ENCODE measurements at regions not wholly inside any gene's neighbourhood (a gene's known extent, or its start where the extent isn't known, plus 50 kb on each side); places are given as distances from the start of the nearest gene placed in this dataset.

DNA sequence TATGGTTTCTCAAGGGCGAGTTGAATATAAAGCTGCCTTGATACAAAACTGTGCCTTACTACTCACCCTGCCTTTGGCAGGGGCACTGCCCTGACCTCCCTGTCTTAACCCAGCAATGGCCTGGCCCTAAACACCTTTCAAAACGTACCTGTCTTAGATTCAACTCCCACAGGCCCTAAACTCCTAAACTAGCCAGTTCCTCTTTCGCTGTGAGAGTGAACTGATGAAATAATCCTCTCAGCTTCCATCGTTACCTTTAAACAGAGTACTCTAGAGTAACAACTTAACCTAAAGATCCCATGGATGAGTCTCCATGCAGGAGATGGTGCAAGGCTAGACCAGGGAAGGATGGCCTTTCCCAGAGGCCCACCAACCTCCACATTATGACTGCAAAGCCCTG, 133.0 kb upstream of the THBS1 start:
- DNase-seq (ENCODE audit: low spot score), result no peak

DNA sequence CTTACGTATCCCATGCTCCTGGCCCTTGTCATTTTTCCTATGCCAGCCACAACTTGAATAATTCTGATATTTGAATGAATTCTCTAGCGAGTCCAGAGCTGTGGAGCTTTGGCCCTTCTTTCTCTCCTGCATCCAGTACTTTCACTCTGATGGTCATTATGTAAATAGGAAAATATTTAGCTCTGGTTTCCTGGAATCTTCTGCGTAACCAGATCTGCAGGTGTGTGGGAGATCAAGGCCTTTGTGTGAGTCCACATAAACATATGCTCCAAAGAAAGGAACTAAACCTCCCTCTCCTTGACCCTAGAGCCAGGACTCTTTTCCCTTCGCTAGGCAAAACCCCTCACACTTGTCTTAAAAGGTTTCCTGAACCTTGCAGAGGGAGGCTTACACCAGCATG, 132.5 kb upstream of the THBS1 start:
- no peak for DNase-seq (ENCODE audit: low spot score)

DNA sequence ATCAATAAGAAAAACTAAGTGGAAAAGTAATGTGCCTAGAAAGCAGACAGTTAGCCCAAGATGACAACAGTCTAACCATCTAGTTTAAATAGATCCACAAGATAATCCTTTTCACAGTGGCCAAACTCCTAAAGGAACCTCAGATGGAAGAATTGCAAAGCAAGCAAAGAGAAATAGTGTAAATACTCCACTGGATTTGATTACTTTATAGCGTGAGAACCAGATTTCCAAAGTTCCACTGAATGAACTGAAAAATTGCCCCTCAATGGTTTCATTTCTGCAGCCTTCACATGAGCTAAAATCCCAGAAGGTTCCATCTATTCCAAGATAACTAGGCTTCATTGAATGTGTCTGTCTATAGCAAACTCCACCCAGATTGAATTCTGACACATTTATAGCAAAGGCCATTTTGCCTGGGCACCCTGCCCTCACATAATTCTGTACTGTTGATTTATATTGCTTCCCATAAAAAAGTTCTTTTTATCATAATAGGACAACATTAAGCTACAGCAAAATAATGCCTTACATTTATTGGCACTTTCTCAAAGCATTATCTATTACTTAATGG, 129.7 kb upstream of the THBS1 start:
- no peak for DNase-seq (ENCODE audit: low spot score)

DNA sequence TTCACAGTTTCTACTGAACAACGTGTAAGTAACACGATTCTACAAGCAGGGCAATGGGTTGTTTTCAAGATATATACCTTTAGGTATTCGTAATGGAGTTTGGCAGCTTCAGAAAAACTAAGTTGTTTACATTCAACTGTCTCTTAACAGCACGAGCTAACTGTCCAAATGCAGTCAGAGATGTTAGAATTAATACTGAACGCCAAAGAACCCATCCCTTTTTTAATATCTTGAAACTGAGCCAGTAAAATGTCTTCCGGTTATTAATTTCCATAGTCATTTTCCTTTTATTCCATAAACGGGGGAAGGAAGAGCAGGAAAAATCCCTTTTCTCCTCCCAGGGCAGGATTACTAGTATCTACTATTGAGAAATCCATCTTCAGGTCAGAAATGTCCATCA, 129.0 kb upstream of the THBS1 start:
- no peak for DNase-seq (ENCODE audit: low spot score)

DNA sequence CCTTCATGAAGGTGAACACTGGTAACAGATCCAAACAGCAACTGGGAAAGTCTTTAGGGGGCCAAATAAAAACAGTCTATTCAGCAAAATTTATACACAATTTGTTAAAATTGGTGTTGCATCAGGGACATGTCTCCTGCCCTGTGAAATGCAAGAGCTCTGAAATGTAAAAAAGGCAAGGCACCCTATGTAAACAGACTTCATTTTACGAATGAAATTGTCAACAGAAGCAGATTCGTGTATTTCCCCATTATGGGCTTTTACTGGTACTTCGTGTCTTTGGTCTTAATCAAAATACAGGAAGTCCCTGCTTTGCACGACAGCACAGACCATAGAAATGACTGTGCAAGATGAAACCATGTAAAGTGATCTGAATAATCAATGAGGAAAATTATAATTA, 127.3 kb upstream of the THBS1 start:
- no peak for DNase-seq (ENCODE audit: low spot score)

DNA sequence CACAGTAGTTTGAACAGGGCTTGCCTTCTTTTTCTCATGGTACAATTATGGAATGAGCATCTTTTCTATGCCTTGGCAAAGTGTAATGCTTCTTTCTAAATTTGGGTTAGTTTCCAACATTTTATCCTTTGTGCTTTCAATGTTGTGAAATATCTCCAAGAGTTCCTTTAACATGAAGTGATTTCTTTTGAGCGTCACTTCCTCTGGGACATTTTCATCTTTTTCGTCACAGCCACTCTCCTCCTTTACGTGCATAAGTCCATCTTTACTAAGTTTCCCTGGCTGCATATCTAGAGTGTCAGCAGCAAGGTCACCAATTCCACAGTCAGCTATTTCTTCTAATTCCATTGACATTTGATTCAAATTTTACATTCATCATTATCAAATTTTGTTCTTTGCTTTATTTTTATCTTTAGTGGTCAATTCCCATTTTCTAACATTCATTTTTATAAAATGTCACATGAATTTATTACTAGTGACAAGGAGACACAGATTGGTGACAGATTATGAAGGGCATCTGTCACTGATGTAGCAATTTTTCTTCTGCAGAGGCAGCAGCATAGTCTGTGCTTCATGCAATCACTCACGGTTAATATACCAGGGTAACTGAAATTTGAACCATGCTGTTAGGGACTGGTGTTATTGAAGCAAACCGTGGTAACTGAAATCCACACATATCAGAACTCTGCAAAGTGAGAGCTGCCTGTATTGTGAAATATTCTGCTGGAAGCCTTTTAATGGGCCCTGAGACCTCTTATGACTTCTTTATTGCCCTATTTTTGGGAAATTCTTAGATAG, 126.5 kb upstream of the THBS1 start:
- DNase-seq (ENCODE audit: low spot score), result no peak

DNA sequence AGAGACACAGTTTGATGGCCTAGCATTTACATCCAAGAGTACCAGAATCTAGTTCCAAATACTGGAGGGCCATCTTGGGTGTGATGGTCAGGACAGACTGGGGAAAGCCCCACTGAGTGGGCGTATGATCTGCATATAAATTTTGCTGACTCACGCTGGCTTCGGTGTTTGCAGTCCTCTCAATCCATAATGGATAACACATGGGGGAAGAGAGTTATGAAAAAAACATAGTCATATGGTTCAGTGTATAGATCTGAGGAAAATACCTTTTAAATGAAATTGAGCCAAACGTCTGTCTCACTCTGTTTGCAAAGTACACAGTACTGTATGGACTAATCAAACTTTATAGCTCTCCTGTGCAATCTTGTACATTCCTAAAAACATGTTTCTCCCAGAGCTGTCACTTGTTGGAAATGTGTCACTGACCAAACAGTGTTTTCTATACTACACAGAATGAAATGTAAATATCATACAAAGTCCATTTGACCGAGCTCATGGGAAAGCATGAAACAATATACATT, 125.3 kb upstream of the THBS1 start:
- DNase-seq (ENCODE audit: low spot score), result no peak

DNA sequence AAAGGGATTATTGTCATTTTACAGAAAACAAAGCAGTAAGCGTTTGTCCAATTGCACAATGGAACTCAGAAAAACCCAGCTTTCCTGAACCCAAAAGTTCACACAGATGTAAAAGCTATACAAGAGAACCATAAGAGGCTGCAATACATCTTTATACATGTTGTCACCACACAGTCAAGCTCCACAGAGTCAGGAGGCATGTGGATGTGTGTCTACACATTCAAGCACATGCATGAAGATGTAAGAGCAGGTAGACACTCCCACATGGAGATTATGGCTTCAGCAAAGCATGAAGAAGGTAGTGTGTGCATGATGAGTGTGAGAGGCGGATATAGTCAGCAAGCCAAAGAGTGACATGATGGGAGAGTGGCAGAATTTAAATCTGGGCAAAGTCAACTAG, 124.7 kb upstream of the THBS1 start:
- no peak for DNase-seq (ENCODE audit: low spot score)

DNA sequence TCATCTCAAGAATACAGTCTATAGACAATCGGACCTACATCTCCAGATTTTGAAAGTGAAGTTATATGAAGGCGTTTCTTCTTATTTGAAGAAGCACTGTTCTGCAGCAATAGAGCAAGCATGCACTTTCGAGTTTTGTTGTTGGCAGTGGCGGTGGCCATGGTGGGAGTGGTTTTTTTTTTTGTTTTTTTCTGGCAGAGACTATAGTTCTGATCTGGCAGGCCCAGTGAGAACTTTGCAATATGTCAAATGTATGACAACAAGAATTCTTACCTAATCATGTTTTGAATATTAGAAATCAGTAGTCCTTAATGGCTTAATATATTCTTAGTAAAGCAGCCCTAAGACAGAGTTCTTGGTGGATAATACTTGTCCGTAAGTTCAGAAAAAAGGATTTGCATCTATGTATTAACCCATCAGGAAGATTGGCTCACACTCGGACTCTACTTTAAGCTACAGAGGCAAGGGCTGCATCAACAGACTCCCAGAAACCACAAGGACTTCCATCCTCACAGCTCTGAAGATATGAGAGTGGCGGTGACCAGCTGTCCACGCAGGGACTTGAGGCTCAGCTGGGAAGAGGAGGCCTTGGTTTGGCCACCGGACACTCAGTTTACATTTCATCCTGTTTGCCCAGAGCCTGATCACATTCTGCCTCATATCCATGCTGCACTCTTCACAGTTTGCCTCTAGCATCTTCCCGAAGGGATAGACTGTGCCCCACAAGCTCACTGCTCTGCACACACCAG, 124.1 kb upstream of the THBS1 start:
- DNase-seq (ENCODE audit: low spot score), result no peak

DNA sequence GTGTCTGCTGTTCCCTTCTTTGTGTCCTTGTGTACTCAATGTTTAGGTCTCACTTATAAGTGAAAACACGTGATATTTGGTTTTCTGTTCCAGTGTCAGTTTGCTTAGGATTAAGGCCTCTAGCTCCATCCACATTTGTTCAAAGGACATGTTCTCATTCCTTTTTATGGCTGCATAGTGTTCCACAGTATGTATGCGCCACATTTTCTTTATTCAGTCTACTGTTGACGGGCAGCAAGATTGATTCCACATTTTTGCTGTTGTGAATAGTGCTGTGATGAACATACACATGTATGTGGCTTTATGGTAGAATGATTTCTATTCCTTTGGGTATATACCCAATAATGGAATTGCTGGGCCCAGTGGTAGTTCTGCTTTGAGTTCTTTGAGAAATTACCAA, 122.7 kb upstream of the THBS1 start:
- DNase-seq (ENCODE audit: low spot score), result no peak

DNA sequence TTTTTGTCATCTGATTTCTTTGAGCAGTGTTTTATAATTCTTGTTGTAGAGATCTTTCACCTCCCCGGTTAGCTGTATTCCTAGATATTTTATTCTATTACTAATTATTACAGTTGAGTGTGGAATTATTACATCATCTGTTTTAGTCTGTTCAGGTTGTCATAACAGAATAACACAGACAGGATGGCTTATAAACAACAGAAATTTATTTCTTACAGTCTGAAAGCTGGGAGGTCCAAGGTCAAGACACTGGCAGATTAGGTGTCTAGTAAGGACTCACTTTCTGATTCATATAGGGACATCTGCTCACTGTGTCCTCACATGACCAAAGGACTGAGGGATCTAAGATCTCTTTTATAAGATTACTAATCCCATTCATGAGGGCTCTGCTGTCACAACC, 121.3 kb upstream of the THBS1 start:
- DNase-seq (ENCODE audit: low spot score), result no peak

DNA sequence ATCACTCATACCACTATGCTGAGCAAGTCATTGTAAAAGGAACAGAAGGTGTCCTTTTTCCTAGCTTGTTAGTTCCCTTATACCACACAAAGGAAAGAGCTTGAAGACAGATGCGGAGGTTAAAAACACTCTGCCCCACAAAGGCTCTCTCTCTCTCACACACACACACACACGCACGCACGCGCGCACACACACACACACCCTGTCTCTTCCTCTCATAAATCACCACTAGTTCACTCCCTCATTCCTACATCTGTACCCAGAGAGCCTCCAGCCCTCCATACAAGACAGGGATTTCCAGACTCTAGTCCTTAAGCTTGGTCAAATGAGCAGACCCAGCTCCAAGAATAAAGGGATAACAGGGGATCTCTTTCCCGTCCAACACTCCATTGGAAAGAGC, 120.1 kb upstream of the THBS1 start:
- DNase-seq (ENCODE audit: low spot score), result no peak

DNA sequence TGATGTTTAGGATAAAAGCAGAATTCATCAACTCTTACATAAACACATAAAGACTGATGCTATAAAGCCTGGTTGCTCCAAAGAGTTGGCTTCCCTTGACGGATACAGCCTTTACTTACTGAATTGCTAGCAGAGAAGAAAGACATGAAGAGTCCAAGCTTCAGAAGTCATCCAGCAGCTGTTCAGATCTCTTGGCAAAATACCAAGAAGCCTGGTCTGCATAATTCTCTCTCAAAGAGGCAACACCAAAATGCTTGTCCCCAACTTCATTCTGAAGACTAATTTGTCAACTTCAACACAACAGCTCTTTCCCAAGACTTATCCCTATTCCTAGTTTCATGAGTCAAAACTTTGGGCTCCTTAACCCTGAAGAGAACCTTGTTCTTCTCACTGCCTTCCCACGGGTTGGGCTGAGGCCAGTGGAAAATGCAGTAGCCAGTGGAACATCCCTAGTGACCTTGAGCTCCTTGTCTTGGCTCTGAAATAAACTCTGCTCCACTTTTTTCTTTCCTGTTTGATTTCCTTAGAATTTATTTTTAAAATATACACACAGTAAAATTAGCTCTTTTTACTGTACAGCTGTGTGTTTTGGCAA, 119.2 kb upstream of the THBS1 start:
- DNase-seq (ENCODE audit: low spot score), result no peak

DNA sequence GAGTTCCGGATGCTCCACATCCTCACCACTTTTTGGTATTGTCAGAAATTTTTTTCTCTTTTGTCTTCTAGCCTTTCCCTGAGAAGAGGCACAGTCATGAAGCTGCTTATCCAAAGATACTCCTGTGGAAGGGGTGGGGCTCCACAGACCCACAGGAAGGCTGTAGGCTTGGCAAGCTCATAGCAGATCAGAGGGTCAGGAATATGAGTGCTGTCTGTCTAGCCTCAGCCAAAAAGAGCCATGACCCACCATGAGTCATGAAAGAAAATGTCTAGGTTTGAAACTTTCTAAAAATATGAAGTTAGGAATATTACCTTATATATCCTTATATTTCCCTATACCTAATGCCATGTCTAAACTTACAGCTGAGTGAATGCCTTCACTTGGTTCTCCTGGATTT, 118.2 kb upstream of the THBS1 start:
- no peak for DNase-seq (ENCODE audit: low spot score)

DNA sequence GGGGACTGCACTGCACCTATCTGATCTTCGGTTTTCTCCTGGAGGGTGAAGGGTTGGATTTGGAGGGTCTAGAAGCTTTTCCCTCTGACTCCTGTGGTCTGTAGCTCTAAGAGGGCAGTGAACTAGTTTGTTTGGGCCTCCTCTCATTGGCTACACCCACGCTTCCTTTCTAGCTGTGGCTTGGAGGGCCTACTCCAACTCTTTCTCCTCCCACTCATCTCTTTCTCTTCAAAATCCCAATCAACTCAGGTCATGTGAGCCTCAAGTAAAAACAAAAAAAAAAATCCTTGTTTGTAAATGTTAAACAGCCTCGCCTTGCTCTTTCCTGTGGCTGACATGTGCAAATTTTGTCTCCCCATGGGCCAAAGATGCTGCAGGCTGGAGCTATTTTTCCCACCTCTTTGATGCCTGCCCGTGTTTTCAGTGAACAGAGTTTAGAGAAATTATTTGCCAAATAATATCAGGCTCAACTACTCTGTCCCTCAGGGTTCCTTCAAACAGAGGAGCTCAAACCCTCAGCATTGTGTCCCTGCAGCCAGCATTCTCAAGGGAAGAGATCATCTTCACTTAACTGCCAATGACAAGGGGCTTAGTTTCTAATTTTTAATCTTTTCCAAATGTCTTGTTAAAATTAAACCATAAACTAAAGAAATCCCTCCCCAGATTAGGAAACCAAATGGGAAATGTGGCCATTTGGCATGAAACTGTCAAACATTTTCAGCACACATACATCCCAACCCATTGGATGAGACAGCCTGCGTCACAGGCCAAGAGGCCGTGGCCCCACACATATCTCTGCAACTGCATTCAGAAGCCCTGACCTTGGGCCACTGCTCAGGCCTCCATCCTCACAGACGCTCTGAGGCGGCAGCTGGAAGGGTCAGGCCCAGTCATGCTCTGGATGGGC, 114.8 kb upstream of the THBS1 start:
- no peak for DNase-seq (ENCODE audit: low spot score)

DNA sequence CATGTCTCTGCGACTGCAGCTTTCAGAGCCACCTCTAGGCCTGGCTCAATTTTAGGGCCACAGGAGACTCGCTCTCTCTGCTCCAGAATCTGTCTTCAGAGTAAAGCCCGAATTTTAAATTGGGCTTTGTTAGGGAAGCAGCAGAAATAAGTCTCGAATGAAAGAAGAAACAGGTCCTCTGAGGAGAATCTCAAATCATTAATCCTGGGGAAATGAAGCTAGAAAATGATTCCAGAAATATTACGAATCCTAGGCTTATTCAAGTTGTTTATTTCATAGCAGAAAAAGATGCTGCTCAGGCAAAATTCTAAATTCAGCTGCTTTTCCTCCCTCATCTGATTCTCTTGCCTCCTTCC, 114.2 kb upstream of the THBS1 start:
- no peak for DNase-seq (ENCODE audit: low spot score)

DNA sequence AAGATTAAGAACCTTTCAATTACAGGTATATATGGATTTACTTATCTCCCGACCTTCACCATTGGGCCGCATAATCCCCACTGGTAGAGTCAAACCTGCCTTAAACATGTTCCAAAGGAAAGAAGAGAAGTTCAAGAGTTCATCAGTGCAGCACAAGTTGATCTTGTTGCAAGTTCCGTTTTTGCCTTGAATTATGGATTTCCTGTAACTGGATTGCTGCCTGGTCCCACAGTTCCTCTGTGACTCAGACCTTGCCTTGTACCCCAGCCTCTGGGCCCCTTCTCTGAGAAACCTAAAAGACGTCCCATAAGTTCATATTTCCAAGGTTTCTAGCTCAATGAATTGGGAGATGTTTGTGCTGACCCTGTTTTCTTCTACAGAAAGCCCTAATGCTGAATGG, 112.5 kb upstream of the THBS1 start:
- no peak for DNase-seq (ENCODE audit: low spot score)

DNA sequence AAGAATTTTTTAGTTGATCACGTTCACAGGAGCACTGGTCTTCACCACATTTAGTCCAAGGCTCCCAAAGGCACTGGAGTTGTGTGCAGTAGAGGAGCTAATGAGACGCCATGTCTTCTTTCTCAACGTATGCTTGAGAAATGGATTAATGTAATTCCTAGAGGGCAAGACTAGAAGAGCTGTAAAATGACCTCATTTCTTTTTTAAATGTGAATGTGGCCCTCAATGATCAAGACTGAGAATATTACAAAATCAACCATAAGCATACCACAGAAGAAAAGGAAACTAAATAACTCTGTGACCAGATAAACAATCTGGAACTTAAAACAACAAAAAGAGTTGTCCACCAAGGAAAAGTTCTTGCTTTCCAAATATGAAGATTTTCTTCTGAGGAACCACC, 112.1 kb upstream of the THBS1 start:
- DNase-seq (ENCODE audit: low spot score), result no peak

DNA sequence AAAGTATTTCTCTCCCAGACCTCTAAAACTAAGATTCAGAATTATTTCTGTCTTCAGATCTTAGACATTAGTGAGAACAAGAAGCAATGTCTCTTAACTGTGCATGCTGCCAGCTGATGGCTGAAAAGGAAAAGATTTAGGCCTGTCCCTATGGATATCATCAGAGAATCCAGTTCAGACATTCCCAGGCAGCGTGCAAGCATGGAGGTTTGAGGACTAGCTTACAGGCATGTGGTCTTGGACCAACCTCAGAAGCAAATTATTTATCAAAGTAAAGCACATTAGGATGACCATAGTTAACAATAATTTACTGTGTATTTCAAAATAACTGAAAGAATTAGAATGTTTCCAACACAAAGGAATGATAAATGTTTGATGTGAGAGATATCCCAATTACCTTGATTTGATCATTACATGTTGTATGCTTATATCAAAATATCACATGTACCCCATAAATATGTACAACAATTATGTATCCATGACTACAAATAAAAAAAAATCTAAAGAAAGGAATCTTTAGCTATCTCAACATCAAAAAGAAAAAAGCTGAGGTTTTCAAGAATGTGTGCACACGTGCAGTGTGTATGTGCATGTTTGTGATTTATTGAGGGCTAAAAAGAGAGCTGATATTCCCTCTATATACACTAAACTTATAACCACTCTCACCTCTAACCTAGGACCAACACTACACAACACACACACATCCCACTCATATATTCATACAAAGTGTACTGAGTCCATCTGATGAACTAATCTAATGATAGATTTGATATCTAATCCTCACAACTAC, 108.9 kb upstream of the THBS1 start:
- DNase-seq (ENCODE audit: low spot score), result no peak

DNA sequence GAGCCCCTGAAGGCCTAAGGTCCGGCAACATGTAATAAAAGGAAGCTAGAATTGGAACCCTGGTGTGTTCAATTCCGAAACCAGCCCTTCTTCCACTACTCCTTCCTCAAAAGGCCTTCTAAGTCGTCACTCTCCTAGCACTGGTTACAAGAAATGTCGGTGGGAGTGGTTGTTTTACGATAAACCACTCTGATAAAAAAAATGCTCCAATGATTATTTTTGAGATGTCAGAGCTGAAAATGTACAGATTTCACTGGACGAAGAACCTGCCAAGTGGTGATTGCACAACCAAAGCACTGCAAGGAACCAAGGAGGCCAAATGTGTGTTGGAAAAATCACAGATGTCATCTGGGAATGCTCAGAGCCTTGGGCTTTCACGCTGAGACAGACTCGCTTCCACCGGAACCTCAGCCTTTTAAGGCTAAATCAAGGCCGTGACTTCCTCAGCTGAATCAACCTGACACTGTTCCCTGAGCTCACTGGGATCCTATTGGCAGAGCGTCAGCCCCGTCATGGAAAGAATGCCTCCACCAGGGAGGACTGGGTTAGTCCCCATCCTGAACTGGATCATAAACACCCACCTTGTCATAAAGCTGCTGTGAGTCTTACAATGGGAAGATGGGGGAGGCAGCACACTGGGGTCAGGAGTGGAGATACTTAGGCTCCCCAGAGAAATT, 108.1 kb upstream of the THBS1 start:
- DNase-seq (ENCODE audit: low spot score), result peak; percentile 80

All from ureter (tissue), 1 donor.